ENCODE measurements at regions not wholly inside any gene's neighbourhood (a gene's known extent, or its start where the extent isn't known, plus 50 kb on each side); places are given as distances from the start of the nearest gene placed in this dataset.

DNA sequence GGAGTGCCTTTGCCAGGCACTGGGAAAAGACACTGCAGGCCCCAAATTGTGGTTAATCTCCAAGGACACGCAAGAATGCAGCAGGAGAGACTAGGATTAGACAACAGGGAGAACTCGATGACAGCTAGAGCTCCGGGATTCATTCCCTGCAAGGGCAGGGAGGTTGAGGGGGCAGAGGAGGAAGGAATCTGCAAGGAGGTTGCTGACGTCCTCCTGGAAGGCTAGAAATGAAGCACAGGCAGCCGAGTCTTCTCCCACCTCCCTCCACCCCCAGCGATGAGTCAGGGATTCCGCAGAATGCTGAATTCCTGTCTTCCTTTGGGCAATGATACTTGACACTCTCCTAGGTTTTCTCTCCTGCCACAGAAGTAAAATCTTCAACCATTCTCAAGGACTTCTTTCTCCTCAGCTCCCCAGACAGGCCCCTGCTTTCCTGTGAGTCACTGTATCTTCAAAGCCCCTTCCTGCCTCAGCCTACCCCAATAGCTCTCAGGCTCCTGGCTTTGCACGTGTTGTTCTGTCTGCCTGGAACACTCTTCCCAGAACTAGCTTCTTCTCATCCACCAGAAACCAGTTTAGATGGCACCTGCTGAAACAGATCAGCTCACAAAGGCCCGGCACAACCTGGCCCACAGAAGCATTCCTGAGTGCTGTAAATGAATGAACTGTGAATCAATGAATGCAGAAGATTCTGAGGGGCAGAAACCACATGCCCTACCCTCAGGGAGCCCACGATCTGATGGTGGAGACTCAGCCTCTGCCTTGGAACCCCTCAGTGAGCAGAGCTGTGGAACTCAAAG, 85.6 kb downstream of the MRPL14 start (continued):
- TF ChIP-seq CLOCK (CRISPR knock-in tag; IDR thresholded peaks at IDR 0.05; ENCODE audit: borderline replicate concordance), result no peak
- TF ChIP-seq ZFP91 (CRISPR knock-in tag; IDR thresholded peaks at IDR 0.05), result no peak
- TF ChIP-seq ARNT (IDR thresholded peaks at IDR 0.05), result peak in 1 of 2 experiments; percentile 71; a peak in 1 of 4 replicates
- no peak for TF ChIP-seq AFF4 (CRISPR knock-in tag; IDR thresholded peaks at IDR 0.05)
- TF ChIP-seq, protein P1, sequence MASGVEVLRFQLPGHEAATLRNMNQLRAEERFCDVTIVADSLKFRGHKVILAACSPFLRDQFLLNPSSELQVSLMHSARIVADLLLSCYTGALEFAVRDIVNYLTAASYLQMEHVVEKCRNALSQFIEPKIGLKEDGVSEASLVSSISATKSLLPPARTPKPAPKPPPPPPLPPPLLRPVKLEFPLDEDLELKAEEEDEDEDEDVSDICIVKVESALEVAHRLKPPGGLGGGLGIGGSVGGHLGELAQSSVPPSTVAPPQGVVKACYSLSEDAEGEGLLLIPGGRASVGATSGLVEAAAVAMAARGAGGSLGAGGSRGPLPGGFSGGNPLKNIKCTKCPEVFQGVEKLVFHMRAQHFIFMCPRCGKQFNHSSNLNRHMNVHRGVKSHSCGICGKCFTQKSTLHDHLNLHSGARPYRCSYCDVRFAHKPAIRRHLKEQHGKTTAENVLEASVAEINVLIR (CRISPR knock-in tag; IDR thresholded peaks at IDR 0.05), result no peak
- TF ChIP-seq, protein P2, sequence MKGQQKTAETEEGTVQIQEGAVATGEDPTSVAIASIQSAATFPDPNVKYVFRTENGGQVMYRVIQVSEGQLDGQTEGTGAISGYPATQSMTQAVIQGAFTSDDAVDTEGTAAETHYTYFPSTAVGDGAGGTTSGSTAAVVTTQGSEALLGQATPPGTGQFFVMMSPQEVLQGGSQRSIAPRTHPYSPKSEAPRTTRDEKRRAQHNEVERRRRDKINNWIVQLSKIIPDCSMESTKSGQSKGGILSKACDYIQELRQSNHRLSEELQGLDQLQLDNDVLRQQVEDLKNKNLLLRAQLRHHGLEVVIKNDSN (CRISPR knock-in tag; IDR thresholded peaks at IDR 0.05), result peak; percentile 22; the same call in 1 of the 2 replicates
- TF ChIP-seq ZNF280A (IDR thresholded peaks at IDR 0.05; ENCODE audit: low read depth, partially characterized antibody), result no peak
- no peak for TF ChIP-seq RAD51 (IDR thresholded peaks at IDR 0.05; ENCODE audit: borderline replicate concordance, low read depth)
- TF ChIP-seq, protein P3, sequence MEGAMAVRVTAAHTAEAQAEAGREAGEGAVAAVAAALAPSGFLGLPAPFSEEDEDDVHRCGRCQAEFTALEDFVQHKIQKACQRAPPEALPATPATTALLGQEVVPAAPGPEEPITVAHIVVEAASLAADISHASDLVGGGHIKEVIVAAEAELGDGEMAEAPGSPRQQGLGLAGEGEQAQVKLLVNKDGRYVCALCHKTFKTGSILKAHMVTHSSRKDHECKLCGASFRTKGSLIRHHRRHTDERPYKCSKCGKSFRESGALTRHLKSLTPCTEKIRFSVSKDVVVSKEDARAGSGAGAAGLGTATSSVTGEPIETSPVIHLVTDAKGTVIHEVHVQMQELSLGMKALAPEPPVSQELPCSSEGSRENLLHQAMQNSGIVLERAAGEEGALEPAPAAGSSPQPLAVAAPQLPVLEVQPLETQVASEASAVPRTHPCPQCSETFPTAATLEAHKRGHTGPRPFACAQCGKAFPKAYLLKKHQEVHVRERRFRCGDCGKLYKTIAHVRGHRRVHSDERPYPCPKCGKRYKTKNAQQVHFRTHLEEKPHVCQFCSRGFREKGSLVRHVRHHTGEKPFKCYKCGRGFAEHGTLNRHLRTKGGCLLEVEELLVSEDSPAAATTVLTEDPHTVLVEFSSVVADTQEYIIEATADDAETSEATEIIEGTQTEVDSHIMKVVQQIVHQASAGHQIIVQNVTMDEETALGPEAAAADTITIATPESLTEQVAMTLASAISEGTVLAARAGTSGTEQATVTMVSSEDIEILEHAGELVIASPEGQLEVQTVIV (CRISPR knock-in tag; IDR thresholded peaks at IDR 0.05; ENCODE audit: borderline replicate concordance), result no peak

Measured in K562 (cell line).